Esophagus mucosa (tissue), 1 donor: ENCODE measurements at regions not wholly inside any gene's neighbourhood (a gene's known extent, or its start where the extent isn't known, plus 50 kb on each side); places are given as distances from the start of the nearest gene placed in this dataset.
"Not testable (repeated sequence)": the region's sequence is repeated elsewhere in the genome, so short reads cannot be mapped to it uniquely, and the experiment has no call there.

Experiments
- ATAC-seq: fragments of 200-7000 bp; cut with Tn5 transposase; one replicate; pipeline ENCODE4 v1.9.1; 2020
- donor health status: DM: yes; HTN: yes; CAD: no.

DNA sequence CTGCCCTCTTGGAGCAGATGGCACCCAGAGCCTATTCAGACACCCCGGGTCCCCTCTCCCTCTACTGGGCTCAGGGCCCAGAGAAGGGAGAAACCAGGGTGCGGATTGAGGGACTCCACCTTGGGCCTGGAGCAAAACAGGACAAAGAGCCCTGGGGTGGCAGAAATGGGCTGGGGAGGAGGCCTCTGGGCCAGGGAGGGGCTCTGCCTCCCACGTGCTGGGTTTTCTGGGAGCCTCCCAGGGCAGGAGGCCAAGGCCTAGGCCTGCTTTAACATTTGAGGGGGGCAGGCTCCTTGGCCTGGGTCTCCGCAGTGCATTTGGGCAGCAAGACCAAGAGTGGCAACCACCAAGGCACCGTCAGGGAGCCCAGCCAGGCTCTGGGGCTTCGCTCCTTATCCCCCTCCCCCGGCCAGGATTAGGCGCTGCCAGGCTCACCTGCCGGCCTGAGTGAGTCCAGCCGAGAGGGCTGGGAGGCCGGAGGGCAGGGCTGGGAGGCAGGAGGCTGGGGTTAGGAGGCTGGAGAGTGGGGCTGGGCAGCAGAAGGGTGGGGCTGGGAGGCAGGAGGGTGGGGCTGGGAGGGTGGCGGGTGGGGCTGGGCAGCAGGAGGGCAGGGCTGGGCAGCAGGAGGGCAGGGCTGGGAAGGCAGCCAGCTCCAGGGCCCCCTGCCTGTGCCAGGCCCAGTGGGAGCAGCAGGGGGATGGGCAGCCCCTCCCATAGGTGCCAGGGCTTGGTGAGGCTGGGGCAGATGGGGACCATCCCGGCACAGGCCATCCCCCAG is 101.8 kb upstream of the EIF5 start:
- ATAC-seq, result peak; percentile 28

DNA sequence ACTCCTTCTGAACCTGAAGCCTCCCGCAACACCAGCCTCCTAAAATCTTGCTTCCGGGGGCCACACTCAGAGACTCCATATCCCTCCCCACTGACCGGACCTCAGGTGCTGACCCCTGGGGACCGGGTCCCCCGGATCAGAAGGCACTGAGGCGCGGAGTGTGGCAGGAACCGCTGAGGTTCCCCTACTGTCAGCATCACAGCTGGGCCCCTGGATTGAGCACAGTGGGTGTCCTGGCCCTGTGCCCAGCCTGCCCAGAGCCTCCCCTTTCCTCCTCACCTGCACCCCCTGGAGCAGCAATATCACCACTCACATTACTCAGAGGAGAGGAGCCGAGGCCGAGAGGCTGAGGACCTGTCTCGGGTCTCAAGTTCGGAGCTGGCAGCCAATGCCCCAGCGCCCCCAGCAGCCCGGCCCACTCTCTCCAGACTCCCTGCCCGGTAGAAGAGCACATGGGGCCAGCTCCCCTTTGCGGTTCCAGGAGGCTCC is 101.2 kb upstream of the EIF5 start:
- no peak for ATAC-seq

DNA sequence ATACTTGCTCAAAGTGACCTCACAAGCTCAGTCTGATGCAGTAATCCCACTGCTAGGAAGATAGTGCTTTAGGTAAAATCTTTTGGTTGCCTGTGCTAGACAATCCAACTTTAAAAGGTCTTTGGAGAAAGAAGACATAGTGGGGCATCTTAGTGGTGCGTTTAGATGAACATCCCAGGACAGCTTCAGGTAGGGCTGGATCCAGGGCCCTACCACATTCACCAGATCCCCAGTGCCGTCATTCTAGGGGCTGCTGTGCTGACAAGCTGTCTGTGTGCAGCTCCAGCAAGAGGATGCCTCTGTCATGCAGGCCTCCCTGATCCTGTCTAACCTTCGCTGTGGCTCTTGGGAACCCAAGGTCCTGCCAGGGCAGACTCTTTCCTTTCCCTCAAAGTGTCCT is 100.7 kb upstream of the EIF5 start:
- ATAC-seq, result no peak

DNA sequence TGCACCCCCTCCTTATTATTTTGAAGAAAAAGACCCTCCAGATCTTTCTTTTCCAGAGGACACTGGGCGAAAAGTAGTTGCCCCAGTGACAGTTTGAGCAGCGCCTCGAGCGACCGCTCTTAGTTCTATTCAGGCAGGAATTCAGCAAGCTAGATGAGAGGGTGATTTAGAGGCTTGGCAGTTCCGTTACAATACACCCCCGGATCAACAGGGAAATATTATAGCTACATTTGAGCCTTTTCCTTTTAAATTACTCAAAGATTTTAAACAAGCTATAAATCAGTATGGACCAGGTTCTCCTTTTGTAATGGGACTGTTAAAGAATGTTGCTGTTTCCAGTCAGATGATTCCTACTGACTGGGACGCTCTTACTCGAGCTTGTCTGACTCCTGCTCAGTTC is 99.2 kb upstream of the EIF5 start:
- not testable (repeated sequence) for ATAC-seq

DNA sequence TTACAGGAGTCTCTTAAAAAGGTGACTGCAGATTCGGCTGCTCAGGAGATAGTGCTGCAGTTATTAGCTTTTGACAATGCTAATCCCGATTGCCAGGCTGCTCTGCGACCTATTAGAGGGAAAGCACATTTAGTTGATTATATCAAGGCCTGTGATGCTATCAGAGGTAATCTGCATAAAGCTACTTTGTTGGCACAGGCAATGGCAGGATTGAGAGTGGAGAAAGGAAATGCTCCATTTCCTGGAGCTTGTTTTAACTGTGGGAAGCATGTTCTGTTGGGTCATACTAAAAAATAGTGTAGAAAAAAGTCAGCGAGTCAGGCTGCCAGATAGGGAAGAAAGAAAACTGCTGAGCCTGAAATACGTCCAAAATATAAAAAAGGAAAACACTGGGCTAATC is 98.5 kb upstream of the EIF5 start:
- not testable (repeated sequence) for ATAC-seq

DNA sequence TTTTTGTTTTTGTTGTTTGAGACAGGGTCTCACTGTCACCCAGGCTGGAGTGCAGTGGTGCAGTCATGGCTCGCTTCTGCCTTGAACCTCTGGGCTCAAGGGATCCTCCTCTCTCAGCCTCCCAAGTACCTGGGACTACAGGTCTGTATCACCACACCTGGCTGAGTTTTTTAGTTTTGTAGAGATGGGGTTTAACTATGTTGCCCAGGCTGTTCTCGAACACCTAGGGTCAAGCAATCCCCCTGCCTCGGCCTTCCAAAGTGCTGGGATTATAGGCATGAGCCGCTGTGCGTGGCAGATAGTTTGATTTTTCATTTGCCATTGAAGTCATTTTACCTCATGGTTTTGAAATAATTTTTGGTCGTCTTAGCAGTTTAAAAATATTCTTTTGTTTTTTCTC is 94.3 kb upstream of the EIF5 start:
- ATAC-seq, result no peak

DNA sequence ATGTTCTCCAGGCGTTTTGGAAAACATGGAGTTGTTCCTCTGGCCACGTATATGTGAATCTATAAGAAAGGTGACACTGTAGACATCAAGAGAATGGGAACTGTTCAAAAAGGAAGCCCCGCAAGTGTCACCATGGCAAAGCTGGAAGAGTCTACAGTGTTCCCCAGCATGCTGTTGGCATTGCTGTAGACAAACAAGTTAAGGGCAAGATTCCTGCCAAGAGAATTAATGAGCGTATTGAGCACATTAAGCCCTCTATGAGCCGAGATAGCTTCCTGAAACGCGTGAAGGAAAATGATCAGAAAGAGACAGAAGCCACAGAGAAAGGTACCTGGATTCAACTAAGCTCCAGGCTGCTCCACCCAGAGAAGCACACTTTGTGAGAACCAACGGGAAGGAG is 92.5 kb upstream of the EIF5 start:
- ATAC-seq, result no peak

DNA sequence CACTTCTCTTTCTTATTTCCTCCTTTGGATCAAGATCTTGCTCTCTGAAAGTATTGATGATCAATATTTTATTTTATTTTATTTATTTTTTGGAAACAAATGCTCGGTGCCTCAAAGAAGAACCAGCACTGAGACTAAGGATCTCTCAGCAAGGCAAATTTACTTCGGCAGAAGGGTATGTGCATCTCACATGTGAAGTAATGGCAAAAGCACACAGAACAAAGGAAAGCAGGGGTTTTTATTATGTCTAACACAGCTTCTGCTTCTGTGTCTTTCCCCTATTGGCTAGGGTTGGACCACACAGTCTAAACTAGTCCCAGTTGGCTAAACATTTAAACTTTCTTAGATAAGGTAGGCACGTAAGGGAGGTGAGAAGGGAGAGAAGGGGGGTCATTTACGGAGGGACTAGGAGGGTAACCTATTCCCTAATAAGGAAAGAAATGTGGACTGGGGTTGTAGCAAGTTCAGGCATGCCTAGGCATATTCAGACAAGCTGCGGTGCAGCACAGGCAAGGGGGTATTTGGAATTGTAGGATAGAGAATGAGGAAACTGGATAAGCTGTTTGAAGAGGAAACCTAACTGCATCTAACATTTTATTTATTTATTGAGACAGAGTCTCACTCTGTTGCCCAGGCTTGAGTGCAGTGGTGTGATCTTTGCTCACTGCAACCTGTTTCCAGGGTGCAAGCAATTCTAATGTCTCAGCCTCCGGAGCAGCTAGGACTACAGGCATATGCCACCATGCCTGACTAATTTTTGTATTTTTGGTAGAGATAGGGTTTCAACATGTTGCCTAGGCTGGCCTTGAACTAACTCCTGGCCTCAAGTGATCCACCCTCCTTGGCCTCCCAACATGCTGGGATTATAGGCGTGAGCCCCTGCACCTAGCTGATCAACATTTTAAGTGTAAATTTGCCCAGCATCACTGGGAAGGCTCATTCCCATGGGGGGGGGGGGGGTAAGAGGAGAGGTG is 90.0 kb upstream of the EIF5 start:
- no peak for ATAC-seq

DNA sequence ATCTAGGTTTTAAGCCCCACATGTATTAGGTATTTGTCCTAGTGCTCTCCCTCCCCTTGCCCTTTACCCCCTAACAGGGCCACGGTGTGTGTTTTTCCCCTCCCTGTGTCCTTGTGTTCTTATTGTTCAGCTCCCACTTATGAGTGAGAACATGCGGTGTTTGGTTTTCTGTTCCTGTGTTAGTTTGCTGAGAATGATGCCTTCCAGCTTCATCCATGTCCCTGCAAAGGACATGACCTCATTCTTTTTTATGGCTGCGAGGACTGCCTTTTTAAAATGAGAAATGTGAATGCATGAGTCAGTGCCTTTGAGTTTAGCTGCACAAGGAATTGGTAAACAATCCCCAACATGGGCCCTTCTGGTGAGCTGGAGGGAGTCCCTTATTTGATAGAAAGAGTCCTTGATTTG is 88.4 kb upstream of the EIF5 start:
- ATAC-seq, result peak; percentile 25

DNA sequence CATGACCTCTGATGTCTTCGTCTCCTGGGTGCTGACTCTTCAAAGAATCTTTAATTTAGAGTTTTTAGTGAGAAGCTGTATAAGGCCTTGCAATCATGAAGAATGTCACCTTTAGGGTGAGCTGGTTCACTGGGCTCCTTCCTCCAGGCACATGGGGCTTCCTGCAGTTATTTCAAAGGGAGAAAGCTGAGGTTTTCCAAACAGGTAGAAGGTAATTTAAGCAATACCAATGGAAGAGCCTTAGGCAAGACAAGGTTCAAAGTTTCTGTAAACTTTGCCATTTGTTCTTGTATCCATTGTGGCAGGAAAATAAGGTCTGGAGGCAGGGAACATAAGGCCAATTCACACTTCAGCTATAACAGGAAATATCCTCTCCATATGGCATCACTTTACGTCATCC is 88.0 kb upstream of the EIF5 start:
- ATAC-seq, result no peak

DNA sequence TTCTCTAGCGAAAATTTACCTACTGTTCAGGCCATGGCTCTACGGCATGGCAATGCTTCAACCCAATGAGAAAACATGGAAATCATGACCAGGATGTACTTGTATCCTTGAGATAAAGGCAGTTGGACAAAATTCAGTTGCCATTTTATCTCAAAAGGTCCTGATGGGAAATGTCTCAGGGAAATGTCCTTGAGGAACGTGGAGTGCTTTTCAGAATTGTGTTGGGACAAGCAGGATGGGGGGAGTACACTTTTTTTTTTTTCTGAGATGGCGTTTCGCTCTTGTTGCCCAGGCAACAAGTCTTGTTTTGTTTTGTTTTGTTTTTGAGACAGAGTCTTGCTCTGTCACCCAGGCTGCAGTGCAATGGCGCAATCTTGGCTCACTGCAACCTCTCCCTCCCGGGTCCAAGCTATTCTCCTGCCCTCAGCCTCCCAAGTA is 86.8 kb upstream of the EIF5 start:
- ATAC-seq, result no peak

DNA sequence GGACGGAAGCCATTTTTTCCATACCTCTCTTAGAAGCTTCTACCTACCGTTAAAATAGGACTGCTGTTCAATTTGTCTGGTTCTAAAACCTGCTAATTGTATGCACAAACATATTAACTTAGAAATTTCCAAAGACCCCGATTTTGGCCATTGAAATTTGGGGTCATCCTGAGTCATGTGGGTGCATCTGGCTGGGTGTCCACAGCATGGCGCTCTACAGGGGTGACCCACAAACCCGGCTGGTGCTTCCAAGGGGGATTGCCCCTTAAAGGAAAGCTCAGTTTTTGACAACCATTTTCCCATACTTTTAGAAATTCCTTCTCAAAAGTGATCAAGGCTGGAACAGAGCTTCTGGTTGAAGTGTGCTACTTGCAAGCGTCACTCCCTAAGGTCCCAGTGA is 83.9 kb upstream of the EIF5 start:
- ATAC-seq, result no peak

DNA sequence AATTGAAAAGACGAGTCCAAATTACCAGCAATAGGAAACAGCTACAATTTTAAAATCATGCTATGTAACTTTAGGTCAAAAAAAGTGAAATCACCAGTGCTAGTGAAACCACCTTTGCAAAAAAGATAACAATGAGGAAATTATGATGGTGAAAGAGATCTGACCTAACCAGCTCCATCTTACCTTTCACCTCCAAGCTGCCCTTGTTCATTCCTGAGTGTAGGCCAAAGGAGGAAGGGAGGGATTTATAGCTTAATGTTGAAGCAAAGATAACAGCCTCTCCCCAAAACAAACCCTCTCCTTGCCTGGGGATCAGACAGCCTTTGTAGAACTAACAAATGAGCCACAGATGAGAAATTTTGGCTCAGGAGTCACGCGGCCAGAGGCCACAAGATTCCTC is 83.2 kb upstream of the EIF5 start:
- ATAC-seq, result no peak

DNA sequence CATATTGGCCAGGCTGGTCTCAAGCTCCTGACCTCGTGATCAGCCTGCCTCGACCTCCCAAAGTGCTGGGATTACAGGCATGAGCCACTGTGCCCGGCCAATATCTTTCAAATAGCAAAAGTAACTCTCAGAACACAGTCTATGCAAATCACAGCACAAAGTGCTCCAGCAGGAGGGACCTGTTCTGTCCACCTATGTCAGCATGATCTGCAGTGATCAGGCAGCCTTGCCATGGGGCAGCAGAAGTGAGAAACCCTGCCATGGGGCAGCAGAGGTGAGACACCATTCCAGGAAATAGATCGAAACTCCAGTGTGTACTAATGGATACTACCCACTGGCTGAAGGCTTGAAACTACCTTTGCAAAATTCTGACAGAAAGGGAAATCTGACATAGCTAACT is 78.5 kb upstream of the EIF5 start:
- ATAC-seq, result peak; percentile 78

DNA sequence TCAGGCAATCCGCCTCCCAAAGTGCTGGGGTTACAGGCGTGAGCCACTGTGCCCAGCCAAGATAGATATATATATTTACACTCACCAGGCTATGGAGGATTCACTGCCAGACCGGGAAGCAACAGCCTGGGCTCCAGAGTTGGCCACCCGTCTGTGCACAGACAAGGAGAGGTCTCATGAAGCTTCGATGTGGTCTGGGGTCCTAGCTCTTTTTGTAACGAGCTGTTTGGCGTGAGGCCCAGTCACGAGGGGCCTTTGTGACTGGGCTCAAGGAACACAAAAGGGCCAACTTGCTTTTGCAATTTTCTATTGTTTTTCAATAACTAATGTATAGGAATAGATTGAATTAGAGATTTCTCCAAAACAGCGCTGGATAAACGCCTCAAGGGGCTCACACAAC is 77.6 kb upstream of the EIF5 start:
- ATAC-seq, result no peak

DNA sequence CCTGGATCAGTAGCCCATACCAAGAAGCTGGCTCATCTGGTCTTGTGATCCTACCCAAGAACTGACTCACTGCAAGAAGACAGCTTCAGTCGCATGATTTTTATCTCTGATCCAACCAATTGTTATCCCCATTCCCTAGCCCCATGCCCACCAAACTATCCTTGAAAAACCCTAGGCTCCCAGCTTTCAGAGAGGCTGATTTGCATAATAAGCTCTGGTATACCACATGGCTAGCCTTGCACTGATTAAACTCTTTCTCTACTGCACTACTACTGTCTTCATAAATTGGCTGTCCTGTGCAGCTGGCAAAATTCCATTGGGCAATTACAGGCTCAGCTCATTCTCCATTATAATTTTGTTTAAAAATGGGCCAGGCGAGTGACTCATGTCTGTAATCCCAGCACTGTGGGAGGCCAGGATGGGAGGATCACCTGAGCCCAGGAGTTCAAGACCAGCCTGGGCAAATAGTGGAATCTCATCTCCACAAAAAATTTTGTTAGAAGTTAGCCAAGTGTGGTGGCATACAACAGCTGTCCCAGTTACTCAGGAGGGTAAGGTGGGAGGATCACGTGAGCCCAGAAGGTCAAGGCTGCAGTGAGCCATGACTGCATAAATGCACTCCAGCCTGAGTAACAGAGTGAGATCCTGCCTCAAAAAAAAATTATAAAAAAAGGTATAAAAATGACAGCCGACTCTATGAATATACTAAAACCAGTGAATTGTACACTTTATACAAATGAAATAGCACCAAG is 76.7 kb upstream of the EIF5 start:
- ATAC-seq, result peak; percentile 40

DNA sequence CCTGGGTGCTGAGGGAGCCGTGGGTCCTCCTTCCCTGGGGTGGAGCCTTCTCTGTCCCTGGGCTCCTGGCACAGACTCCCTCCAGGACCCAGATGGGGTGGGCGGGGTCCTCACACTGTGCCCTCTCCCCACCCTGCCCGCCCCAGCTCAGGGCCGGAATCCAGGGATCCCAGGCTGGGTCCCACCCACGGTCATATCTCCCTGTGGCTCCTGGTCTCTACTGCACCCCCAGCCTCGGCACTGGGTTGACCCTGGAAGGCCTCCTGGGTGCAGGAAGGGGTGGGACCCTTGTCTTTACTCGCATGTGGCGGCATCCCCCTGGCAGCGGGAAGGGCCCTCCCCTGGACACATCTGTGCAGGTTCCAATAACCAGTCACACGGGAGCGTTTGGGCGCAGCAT is 75.8 kb upstream of the EIF5 start:
- ATAC-seq, result no peak

DNA sequence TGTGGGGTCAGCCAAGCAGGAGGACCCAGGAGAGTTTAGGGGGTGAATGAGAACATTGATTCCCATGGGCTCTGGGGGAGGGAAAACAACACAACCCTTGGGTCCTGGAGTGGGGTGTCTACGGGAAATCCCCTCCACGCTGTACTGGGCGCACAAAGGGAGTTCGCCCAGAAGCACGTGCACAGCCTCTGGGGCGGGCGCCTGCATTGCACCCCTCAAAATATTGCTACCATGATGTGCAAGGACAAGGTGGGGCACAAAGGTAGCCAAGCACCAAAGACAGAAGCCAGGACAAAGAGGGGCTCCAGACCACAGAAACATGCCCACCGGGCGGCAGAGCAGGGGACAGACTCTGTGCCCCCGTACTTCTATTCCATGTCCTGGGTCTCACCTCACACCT is 74.9 kb upstream of the EIF5 start:
- no peak for ATAC-seq

DNA sequence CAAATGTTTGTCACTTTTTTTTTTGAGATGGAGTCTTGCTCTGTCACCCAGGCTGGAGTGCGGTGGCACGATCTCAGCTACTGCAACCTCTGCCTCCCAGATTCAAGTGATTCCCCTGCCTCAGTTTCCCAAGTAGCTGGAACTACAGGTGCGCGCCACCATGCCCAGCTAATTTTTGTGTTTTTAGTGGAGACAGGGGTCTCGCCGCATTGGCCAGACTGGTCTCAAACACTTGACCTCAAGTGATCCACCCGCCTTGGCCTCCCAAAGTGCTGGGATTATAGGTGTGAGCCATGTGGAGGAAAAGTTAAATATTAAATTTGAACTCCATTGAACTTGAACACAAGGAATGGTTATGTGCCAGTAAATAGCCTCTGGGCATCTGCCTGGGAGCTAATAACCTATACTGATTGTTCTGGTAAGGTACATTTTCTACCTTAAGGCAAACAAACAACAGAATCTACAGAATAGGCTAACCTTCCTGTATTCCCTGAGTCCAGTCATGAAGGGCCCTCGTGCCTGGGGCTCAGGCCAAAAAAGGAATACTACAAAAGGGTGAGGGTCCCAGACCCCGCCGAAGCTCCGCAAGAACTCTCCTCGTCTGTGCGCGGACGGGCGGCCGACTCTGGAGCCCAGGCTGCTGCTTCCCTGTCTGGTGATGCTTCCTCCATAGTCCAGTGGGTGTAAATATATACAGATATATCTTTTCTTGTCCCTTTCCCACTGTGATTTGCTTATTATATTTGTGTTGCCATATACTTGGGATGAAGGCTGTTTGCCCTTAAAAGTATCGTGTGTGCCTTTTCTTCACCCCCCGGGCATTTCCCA is 74.0 kb upstream of the EIF5 start:
- ATAC-seq, result peak; percentile 28

DNA sequence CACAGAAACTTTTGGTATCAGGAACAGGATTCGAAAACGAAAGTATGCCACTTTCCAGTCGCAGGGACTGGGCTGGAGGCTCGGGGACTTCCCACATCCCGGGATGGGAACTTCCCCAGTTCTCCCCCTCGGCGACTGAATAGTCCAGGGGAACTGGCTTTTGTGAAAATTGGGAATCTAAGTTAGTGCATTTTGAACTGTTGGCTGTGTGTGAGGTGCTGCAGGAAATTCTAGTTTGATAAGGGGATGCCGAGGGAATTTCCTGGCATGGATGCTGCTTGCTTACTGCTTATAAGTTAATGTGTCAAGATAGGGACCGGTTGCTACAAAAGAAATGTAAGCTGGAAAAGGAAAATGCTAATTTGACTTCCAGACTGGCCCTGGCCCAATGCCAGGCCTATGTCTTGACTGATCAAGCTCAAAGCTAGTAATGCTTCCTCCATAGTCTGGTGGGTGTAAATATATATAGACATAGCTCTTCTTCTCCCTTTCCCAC is 73.4 kb upstream of the EIF5 start:
- no peak for ATAC-seq

DNA sequence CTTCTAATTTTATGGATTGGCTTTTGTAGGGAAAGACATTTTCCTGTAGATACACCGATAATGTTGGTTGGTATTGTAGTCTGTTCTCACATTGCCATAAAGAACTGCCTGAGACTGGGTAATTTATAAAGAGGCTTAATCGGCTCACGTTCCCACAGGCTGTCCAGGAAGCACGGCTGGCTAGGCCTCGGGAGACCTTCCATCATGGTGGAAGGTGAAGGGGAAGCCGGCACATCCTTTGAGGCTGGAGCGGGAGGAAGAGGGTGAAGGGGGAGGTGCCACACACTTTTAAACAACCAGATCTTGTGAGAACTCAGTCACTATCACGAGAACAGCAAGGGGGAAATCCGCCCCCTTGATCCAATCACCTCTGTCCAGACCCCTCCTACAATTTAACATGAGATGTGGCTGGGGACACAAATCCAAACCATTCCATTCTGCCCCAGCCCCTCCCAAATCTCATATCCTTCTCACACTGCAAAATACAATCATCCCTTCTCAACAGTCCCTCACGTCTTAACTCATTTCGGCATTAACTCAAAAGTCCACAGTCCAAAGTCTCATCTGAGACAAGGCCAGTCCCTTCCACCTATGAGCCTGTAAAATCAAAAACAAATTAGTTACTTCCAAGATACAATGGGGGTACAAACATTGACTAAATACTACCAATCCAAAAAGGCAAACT is 66.7 kb upstream of the EIF5 start:
- ATAC-seq, result no peak
